Uterus (tissue), 2 donors: ENCODE measurements at regions not wholly inside any gene's neighbourhood (a gene's known extent, or its start where the extent isn't known, plus 50 kb on each side); places are given as distances from the start of the nearest gene placed in this dataset.

Experiments
- CTCF ChIP-seq, 4 experiments: fragments of 200-600 bp in 2 of 4; fragments of 450-650 bp in 2 of 4; sonication (generic) in 2 of 4; IDR thresholded peaks; one replicate each; pipeline ENCODE4 v1.5.1; 2016 to 2019; ENCODE audit warnings: antibody characterized with exemption in 4 of 4, mild to moderate bottlenecking in 2 of 4, moderate library complexity in 1 of 4
- POLR2A ChIP-seq, 2 donors: fragments of 450-650 bp; IDR thresholded peaks; one replicate each; pipeline ENCODE4 v1.6.1; 2016; ENCODE audit warnings: antibody characterized with exemption in 2 of 2, mild to moderate bottlenecking in 1 of 2, moderate library complexity in 1 of 2

- TF ChIP-seq CTCF (IDR thresholded peaks at IDR 0.05) (no peak), POLR2A (IDR thresholded peaks at IDR 0.05) (no peak)
These were observed 176.2 kb downstream of the TFAP2C start for GRCh38 chr20:56805313-56805712.
